ENCODE measurements at regions not wholly inside any gene's neighbourhood (a gene's known extent, or its start where the extent isn't known, plus 50 kb on each side); places are given as distances from the start of the nearest gene placed in this dataset.

DNA sequence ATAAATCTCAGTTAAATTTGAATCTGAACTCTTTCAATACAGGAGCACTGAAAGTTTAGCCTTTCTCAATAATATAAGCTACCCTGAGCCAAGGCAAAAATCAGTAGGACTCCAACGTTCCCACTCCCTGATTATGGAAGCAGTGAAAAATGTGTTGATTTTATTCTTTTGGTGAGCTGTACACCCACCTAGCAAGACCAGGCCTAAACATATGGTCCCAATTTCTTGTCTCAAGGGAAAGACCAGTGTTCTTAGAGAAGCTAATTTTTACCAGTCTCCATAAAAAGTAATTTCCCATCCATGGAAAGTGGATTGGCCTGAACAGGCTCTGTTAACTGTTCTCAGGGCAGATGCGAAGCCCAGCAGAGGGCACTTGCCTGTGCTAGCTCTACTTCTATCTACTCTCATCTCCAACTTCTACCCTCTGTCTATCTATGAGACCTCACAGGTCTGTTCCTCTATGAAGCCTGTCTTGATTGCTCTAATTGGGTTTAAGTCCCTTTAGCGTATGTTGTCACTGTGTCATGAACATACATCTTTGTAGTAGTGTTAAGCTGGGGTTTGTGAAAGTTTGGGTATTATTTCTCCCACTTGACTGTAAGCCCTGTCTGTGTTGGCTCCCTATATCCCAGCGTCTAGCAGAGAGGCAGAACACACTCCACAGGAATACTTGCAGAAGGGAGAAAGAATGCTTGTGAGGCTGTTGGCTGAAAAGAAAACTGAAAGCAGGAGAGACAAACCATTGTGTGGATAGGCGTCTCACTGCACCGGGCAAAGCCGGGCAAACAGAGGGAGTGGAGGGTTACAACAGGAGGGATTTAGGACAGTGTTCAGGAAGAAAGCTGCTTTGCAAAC lies 167.1 kb upstream of the MAF start:
- TF ChIP-seq, protein P1, sequence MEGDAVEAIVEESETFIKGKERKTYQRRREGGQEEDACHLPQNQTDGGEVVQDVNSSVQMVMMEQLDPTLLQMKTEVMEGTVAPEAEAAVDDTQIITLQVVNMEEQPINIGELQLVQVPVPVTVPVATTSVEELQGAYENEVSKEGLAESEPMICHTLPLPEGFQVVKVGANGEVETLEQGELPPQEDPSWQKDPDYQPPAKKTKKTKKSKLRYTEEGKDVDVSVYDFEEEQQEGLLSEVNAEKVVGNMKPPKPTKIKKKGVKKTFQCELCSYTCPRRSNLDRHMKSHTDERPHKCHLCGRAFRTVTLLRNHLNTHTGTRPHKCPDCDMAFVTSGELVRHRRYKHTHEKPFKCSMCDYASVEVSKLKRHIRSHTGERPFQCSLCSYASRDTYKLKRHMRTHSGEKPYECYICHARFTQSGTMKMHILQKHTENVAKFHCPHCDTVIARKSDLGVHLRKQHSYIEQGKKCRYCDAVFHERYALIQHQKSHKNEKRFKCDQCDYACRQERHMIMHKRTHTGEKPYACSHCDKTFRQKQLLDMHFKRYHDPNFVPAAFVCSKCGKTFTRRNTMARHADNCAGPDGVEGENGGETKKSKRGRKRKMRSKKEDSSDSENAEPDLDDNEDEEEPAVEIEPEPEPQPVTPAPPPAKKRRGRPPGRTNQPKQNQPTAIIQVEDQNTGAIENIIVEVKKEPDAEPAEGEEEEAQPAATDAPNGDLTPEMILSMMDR (IDR thresholded peaks at IDR 0.05): peak in 3 of 6 experiments; percentile 46 to 61 (median 53)
- peak in 1 of 2 donors; percentile 21 for TF ChIP-seq POLR2A (IDR thresholded peaks at IDR 0.05)

All from Peyer's patch (tissue), 4 donors.